ENCODE measurements at regions not wholly inside any gene's neighbourhood (a gene's known extent, or its start where the extent isn't known, plus 50 kb on each side); places are given as distances from the start of the nearest gene placed in this dataset.

GRCh38 chr13:60274655-60275054 is 110.9 kb upstream of the DIAPH3 start:
- FAIRE-seq (no peak), DNase-seq (ENCODE audit: low read depth in 1 of 2, low spot score in 2 of 2) (no peak)
- no peak overlapping the region for H3K23ac ChIP-seq (ENCODE audit: insufficient read length)
- POLR2A ChIA-PET (ENCODE audit: partially characterized antibody): no interaction called here
- no peak overlapping the region for H2BK15ac ChIP-seq (ENCODE audit: low read length)
- no peak overlapping the region for H3K56ac ChIP-seq (replicated peaks; ENCODE audit: insufficient read length, low read depth, low read length)
- no peak overlapping the region for H2AFZ ChIP-seq (ENCODE audit: low read length)
- H3K27ac ChIP-seq (ENCODE audit: low read depth, low read length): no peak overlapping the region
- H3K23me2 ChIP-seq (ENCODE audit: low read depth, low read length): no peaks in the 10 kb centered on the region; the same call in 1 of the 2 replicates
- H2AK5ac ChIP-seq (ENCODE audit: low read depth, low read length): no peak overlapping the region
- no peak overlapping the region for H4K5ac ChIP-seq (ENCODE audit: insufficient read length, low read depth, low read length)
- no peak overlapping the region for H4K91ac ChIP-seq (replicated peaks; ENCODE audit: insufficient read length, low read length)
- CTCF ChIA-PET (ENCODE audit: partially characterized antibody): interaction anchor here (1.2 kb wide), 1 partner anchor 94 kb away, joined by 3 read pairs; no protein-coding TSS in a partner anchor
- TF ChIP-seq ATF3 (IDR thresholded peaks at IDR 0.05; ENCODE audit: insufficient read depth, low read depth, low read length) (no peak), FOSL1 (IDR thresholded peaks at IDR 0.05; ENCODE audit: insufficient read depth, low read depth, low read length) (no peak), NRF1 (IDR thresholded peaks at IDR 0.05; ENCODE audit: low read depth, low read length) (no peak), CHD2 (IDR thresholded peaks at IDR 0.05; ENCODE audit: low read length) (no peak), HDAC2 (IDR thresholded peaks at IDR 0.05; ENCODE audit: borderline replicate concordance in 1 of 2, low read depth in 2 of 2, low read length in 2 of 2) (no peak), SP2 (IDR thresholded peaks at IDR 0.05; ENCODE audit: low read length) (no peak)
- H2BK5ac ChIP-seq (ENCODE audit: low read depth, low read length): no peak overlapping the region
- no peaks in the 10 kb centered on the region for H3K9me3 ChIP-seq (ENCODE audit: insufficient read depth in 2 of 2, low read depth in 1 of 2, low read length in 1 of 2)
- H2BK20ac ChIP-seq (ENCODE audit: low read length): no peak overlapping the region
- H3K4me2 ChIP-seq (ENCODE audit: insufficient read depth in 1 of 2, low read depth in 2 of 2, low read length in 2 of 2): no peak overlapping the region
- no peak overlapping the region for H3K4me3 ChIP-seq (ENCODE audit: extremely low read depth in 1 of 4, insufficient read depth in 2 of 4, low read depth in 3 of 4, low read length in 4 of 4)
- no peak overlapping the region for H3K4ac ChIP-seq (replicated peaks; ENCODE audit: insufficient read length, low read depth, low read length)
- no peak overlapping the region for H3K14ac ChIP-seq (ENCODE audit: insufficient read length)
- no peak overlapping the region for H2BK120ac ChIP-seq (replicated peaks; ENCODE audit: low read depth, low read length)
- no peak overlapping the region for H3K9ac ChIP-seq (replicated peaks in 1 of 4; ENCODE audit: extremely low read depth in 1 of 4, low read depth in 3 of 4, low read length in 3 of 4)
- no peak overlapping the region for H3K18ac ChIP-seq (ENCODE audit: extremely low read depth, low read length)
- H3K79me2 ChIP-seq (ENCODE audit: control insufficient read depth in 1 of 2, insufficient read depth in 2 of 2, low read length in 2 of 2): no peaks in the 10 kb centered on the region
- no peaks in the 10 kb centered on the region for H3K79me1 ChIP-seq (ENCODE audit: low read depth, low read length)
- H4K8ac ChIP-seq (ENCODE audit: extremely low read depth, insufficient read depth, low read length): no peak overlapping the region
- 90% methylated on average over 12 of the region's 12 CpGs; no CpG with 5 or more reads in 1 of the 2 experiments for WGBS, 2 experiments (ENCODE audit: extremely low coverage in 1 of 2, insufficient coverage in 1 of 2, insufficient read length in 1 of 2, insufficient replicate concordance in 2 of 2, low coverage in 1 of 2, low lambda C conversion rate in 2 of 2, missing lambda C conversion rate in 1 of 2)
- H3K36me3 ChIP-seq (ENCODE audit: control insufficient read depth in 2 of 4, insufficient read depth in 4 of 4, low read length in 3 of 4): no peaks in the 10 kb centered on the region
- peaks cover 0 to 5% (median 0%) of the 10 kb centered on the region in 4 experiments; a peak in 1 of 7 replicates for H3K4me1 ChIP-seq (replicated peaks in 1 of 4; ENCODE audit: control insufficient read depth in 3 of 4, insufficient read depth in 4 of 4, low read length in 3 of 4)
- no peaks in the 10 kb centered on the region for H3K27me3 ChIP-seq (replicated peaks in 1 of 4; ENCODE audit: control insufficient read depth in 3 of 4, extremely low read depth in 1 of 4, insufficient read depth in 3 of 4, low read length in 3 of 4)
- H4K20me1 ChIP-seq (replicated peaks in 1 of 2; ENCODE audit: control insufficient read depth in 1 of 2, insufficient read depth in 2 of 2, low read length in 2 of 2): no peaks in the 10 kb centered on the region
- H2BK12ac ChIP-seq (ENCODE audit: low read depth, low read length): no peak overlapping the region
